Adrenal gland (tissue), 5 donors: ENCODE measurements at regions not wholly inside any gene's neighbourhood (a gene's known extent, or its start where the extent isn't known, plus 50 kb on each side); places are given as distances from the start of the nearest gene placed in this dataset.

ENCODE experiments used
- POLR2A ChIP-seq, 2 donors: fragments of 450-650 bp; IDR thresholded peaks; one replicate each; pipeline ENCODE4 v1.6.1; 2017; ENCODE audit warnings: antibody characterized with exemption in 2 of 2, mild to moderate bottlenecking in 2 of 2, moderate library complexity in 1 of 2
- TF ChIP-seq, protein P1 (sequence below), 6 experiments: fragments of 450-650 bp in 4 of 6; fragments of 200-600 bp in 2 of 6; sonication (generic) in 1 of 6; IDR thresholded peaks; 1 replicate in 5 of 6; 2 replicates in 1 of 6; pipeline versions ENCODE4 v1.5.1 to v1.8.0; 2016 to 2021; ENCODE audit warnings: antibody characterized with exemption in 6 of 6, mild to moderate bottlenecking in 2 of 6, moderate library complexity in 1 of 6
- donor health status: DM: no; HTN: no; CAD: no.

DNA sequence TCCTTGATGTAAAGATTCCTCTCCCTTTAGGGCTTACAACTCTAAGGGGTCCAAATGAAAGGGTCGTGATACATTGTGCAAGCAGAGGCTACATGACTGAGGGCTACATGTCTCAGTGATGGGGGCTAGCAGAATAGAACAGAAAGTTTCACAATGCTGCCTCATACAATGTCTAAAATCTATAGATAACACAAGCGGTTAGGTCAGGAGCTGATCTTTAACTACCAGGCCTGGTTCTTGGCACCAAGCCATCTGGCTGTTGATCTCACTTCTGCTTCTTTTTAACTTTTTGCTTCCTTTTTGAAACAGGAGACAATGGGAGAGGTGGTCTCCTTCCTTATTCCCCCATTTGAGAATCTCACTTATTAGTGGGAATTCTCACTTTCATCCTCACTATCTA, 710.2 kb downstream of the AMY1C start:
- TF ChIP-seq, protein P1, sequence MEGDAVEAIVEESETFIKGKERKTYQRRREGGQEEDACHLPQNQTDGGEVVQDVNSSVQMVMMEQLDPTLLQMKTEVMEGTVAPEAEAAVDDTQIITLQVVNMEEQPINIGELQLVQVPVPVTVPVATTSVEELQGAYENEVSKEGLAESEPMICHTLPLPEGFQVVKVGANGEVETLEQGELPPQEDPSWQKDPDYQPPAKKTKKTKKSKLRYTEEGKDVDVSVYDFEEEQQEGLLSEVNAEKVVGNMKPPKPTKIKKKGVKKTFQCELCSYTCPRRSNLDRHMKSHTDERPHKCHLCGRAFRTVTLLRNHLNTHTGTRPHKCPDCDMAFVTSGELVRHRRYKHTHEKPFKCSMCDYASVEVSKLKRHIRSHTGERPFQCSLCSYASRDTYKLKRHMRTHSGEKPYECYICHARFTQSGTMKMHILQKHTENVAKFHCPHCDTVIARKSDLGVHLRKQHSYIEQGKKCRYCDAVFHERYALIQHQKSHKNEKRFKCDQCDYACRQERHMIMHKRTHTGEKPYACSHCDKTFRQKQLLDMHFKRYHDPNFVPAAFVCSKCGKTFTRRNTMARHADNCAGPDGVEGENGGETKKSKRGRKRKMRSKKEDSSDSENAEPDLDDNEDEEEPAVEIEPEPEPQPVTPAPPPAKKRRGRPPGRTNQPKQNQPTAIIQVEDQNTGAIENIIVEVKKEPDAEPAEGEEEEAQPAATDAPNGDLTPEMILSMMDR (IDR thresholded peaks at IDR 0.05) = no peak
- TF ChIP-seq POLR2A (IDR thresholded peaks at IDR 0.05) = no peak
